Activated CD8-positive, alpha-beta T cell treated with anti-CD3 and anti-CD28 coated beads for 36 hours (primary cell): ENCODE measurements at regions not wholly inside any gene's neighbourhood (a gene's known extent, or its start where the extent isn't known, plus 50 kb on each side); places are given as distances from the start of the nearest gene placed in this dataset.

ENCODE experiments used
- ATAC-seq: fragments of 200-7000 bp; cut with Tn5 transposase; one replicate; pipeline ENCODE4 v1.10.0; 2021; ENCODE audit warnings: mild to moderate bottlenecking, moderate library complexity
- CTCF ChIA-PET: fragments of 350-600 bp; sonication (Branson Sonifier 250); formaldehyde crosslinking; loops from one replicate; lab custom pipeline; 2021; ENCODE audit warnings: antibody characterized with exemption; lab: Charles Lee
- POLR2A ChIA-PET: fragments of 350-600 bp; sonication (Branson Sonifier 250); formaldehyde crosslinking; loops from one replicate; lab custom pipeline; 2021; ENCODE audit warnings: antibody characterized with exemption; lab: Charles Lee
- DNase-seq: peaks from one replicate; pipeline ENCODE4 v3.0.0-alpha.2; 2020
- H3K27ac Mint-ChIP-seq: one replicate; pipeline ENCODE4 v1.8.0; 2021; ENCODE audit warnings: mild to moderate bottlenecking, mixed read lengths
- H3K27me3 Mint-ChIP-seq: one replicate; pipeline ENCODE4 v1.8.0; 2021; ENCODE audit warnings: mixed read lengths
- H3K36me3 Mint-ChIP-seq: one replicate; pipeline ENCODE4 v1.8.0; 2021; ENCODE audit warnings: low read depth, mixed read lengths
- H3K4me1 Mint-ChIP-seq: one replicate; pipeline ENCODE4 v1.8.0; 2021; ENCODE audit warnings: low read depth, mixed read lengths
- H3K4me3 Mint-ChIP-seq: one replicate; pipeline ENCODE4 v1.8.0; 2021; ENCODE audit warnings: mild to moderate bottlenecking, moderate library complexity, mixed read lengths
- H3K9me3 Mint-ChIP-seq: one replicate; pipeline ENCODE4 v1.8.0; 2021; ENCODE audit warnings: mixed read lengths
- CTCF ChIP-seq: fragments of 200-600 bp; IDR thresholded peaks from one replicate; pipeline ENCODE4 v1.8.0; 2022; ENCODE audit warnings: antibody characterized with exemption, mild to moderate bottlenecking
- intact Hi-C: fragments of 100-400 bp; cut with micrococcal nuclease; formaldehyde crosslinking; loops from one replicate; pipeline ENCODE4 v1.10.0; 2022

DNA sequence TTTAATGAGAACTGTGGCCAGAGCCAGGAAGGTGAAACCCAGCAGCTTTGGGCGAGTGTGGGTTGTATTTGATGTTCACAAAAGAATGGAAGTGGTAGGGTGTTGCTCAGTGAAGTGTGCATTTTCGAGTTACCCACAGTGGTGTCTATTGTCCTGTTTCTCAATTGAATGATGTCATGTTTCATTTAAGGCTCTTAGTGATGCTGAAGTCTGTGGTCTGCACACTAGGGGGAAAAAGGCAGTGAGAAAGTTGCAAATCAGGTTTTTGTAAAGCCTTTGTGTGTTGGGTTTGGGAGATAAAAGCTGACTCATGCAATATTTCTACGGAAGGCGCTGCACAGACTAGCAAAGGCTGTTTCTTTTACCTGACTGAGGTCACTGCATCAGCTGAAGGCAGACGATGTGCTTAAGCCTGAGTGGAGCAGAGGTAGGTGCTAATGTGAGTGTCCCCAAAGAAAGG lies 121.1 kb downstream of the PLEKHG1 start:
- POLR2A ChIA-PET, result no interaction called here
- peak; percentile 95 for ATAC-seq
- CTCF ChIA-PET, result interaction anchor here (0.9 to 1.2 kb wide), 2 partner anchors 94 to 96 kb away, joined by 3 to 4 read pairs; no protein-coding TSS in a partner anchor
- Mint-ChIP-seq H3K4me3 (no peak overlapping the region), H3K9me3 (no peaks in the 10 kb centered on the region), H3K27me3 (peaks cover 23% of the 10 kb centered on the region), H3K27ac (no peak overlapping the region), H3K4me1 (peaks cover 14% of the 10 kb centered on the region), H3K36me3 (no peaks in the 10 kb centered on the region)
- TF ChIP-seq CTCF, result no peak
- intact Hi-C loops, result no loop called here
- peak; percentile 16 for DNase-seq

- H3K4me3 Mint-ChIP-seq, result no peak overlapping the region
- H3K36me3 Mint-ChIP-seq, result no peaks in the 10 kb centered on the region
- CTCF ChIA-PET, result interaction anchor here (0.9 to 1.2 kb wide), 2 partner anchors 94 to 96 kb away, joined by 3 to 4 read pairs; no protein-coding TSS in a partner anchor
- H3K9me3 Mint-ChIP-seq, result no peaks in the 10 kb centered on the region
- peaks cover 14% of the 10 kb centered on the region for H3K4me1 Mint-ChIP-seq
- DNase-seq (no peak), ATAC-seq (no peak)
- no peak overlapping the region for H3K27ac Mint-ChIP-seq
- intact Hi-C loops, result no loop called here
- H3K27me3 Mint-ChIP-seq, result peaks cover 23% of the 10 kb centered on the region
- POLR2A ChIA-PET, result no interaction called here
- TF ChIP-seq CTCF, result no peak
These were observed 122.0 kb downstream of the PLEKHG1 start for GRCh38 chr6:150721418-150722266.

DNA sequence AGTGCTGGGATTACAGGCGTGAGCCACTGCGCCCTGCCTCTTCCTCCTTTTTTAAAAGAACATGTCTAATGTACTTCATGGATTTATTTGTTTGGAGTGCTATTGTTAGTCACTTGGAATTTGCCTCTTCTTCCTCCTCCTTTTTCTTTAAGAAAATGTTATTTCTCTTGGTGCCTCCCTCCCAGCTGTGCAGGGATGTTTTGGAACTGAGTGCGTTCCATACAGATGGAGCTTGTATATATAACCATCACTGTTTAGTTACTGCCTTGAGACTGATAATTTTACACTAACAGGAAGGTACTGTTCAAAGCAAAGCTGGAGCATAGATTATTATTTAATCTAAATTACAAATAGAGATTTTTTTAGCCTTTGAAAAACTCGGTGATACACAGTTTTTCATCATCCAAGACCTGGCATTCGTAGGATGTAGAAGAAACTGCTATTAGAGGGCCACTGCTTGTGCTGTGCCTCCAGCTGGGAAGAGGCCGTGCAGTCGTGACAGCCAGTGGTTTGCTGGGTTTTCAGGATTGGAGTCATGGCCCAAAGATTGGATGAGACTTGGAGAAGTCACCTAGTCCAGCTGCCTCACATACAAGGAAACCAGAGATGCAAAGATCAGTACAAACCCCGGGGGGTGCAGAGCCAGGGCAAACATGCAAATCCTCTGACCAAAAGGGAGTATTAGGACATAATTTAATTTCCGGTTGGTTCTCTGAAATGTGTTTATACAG lies 123.1 kb downstream of the PLEKHG1 start:
- Mint-ChIP-seq H3K27me3 (peaks cover 24% of the 10 kb centered on the region), H3K9me3 (no peaks in the 10 kb centered on the region), H3K27ac (no peak overlapping the region), H3K36me3 (no peaks in the 10 kb centered on the region), H3K4me1 (peaks cover 14% of the 10 kb centered on the region), H3K4me3 (no peak overlapping the region)
- DNase-seq (no peak), ATAC-seq (no peak)
- CTCF ChIA-PET, result interaction anchor here (1.3 kb wide), 1 partner anchor 19 kb away, joined by 4 read pairs; no protein-coding TSS in a partner anchor
- intact Hi-C loops, result no loop called here
- POLR2A ChIA-PET, result no interaction called here
- no peak for TF ChIP-seq CTCF

- DNase-seq, result no peak
- no peaks in the 10 kb centered on the region for H3K9me3 Mint-ChIP-seq
- no peaks in the 10 kb centered on the region for H3K36me3 Mint-ChIP-seq
- peaks cover 14% of the 10 kb centered on the region for H3K4me1 Mint-ChIP-seq
- ChIA-PET CTCF (interaction anchor here (1.3 kb wide), 1 partner anchor 18 kb away, joined by 4 read pairs; no protein-coding TSS in a partner anchor), POLR2A (no interaction called here)
- no peak overlapping the region for H3K4me3 Mint-ChIP-seq
- no peak for TF ChIP-seq CTCF
- intact Hi-C loops, result no loop called here
- H3K27ac Mint-ChIP-seq, result no peak overlapping the region
- H3K27me3 Mint-ChIP-seq, result peaks cover 24% of the 10 kb centered on the region
- no peak for ATAC-seq
These were observed 123.6 kb downstream of the PLEKHG1 start for GRCh38 chr6:150723345-150723658.

- ATAC-seq (no peak), DNase-seq (no peak)
- Mint-ChIP-seq H3K36me3 (no peaks in the 10 kb centered on the region), H3K4me1 (peaks cover 14% of the 10 kb centered on the region), H3K27ac (no peak overlapping the region), H3K27me3 (peaks cover 24% of the 10 kb centered on the region), H3K9me3 (no peaks in the 10 kb centered on the region), H3K4me3 (no peak overlapping the region)
- ChIA-PET CTCF (no interaction called here), POLR2A (no interaction called here)
- intact Hi-C loops, result no loop called here
- TF ChIP-seq CTCF, result no peak
These were observed 124.2 kb downstream of the PLEKHG1 start for GRCh38 chr6:150723857-150724256.
